PC-9 (cell line): ENCODE measurements at regions not wholly inside any gene's neighbourhood (a gene's known extent, or its start where the extent isn't known, plus 50 kb on each side); places are given as distances from the start of the nearest gene placed in this dataset.
"Not testable (repeated sequence)": the region's sequence is repeated elsewhere in the genome, so short reads cannot be mapped to it uniquely, and the experiment has no call there.

ENCODE experiments used
- BruUV-seq: library from RNA; stranded (reverse); fragments of 400-500 nt; replicated peaks from 2 replicates; lab custom pipeline; 2021; lab: Mats Ljungman, UMichigan
- CTCF ChIA-PET: fragments of 300-600 bp; sonication (Branson Sonifier 250); formaldehyde crosslinking; loops from one replicate; lab custom pipeline; 2022; ENCODE audit warnings: antibody characterized with exemption; lab: Charles Lee
- POLR2A ChIA-PET: fragments of 300-600 bp; sonication (Branson Sonifier 250); formaldehyde crosslinking; loops from one replicate; lab custom pipeline; 2022; ENCODE audit warnings: antibody characterized with exemption; ENCODE audit not compliant: unreplicated experiment; lab: Charles Lee
- DNase-seq, 2 experiments: peaks; one replicate each; pipeline versions ENCODE4 v3.0.0 to v3.0.0-alpha.2; 2015 to 2022; ENCODE audit warnings: mixed read lengths in 1 of 2
- H2AFZ ChIP-seq: fragments of 200-600 bp; sonication (generic); 2 replicates; pipeline ENCODE4 v1.8.1; 2017; ENCODE audit warnings: antibody characterized with exemption
- H3F3A ChIP-seq: fragments of 200-600 bp; sonication (generic); 2 replicates; pipeline ENCODE4 v1.8.1; 2017; ENCODE audit warnings: antibody characterized with exemption, mild to moderate bottlenecking, low read depth; ENCODE audit not compliant: insufficient read depth
- H3K27ac ChIP-seq: fragments of 200-600 bp; sonication (generic); 2 replicates; pipeline ENCODE4 v1.6.1; 2016; ENCODE audit warnings: mixed run types
- H3K27me3 ChIP-seq: fragments of 200-600 bp; sonication (generic); 2 replicates; pipeline ENCODE4 v1.6.1; 2016; ENCODE audit warnings: low read depth, mixed run types; ENCODE audit not compliant: insufficient read depth
- H3K36me3 ChIP-seq: fragments of 200-600 bp; sonication (generic); 2 replicates; pipeline ENCODE4 v1.6.1; 2016; ENCODE audit warnings: low read depth, mixed run types
- H3K4me1 ChIP-seq: fragments of 200-600 bp; sonication (generic); replicated peaks from 2 replicates; pipeline ENCODE4 v1.6.1; 2016; ENCODE audit warnings: mixed run types; ENCODE audit not compliant: insufficient read depth
- H3K4me2 ChIP-seq: fragments of 200-600 bp; sonication (generic); 2 replicates; pipeline ENCODE4 v1.6.1; 2017; ENCODE audit warnings: mixed run types
- H3K4me3 ChIP-seq: fragments of 200-600 bp; sonication (generic); 2 replicates; pipeline ENCODE4 v1.6.1; 2016; ENCODE audit warnings: mixed run types
- H3K79me2 ChIP-seq: fragments of 200-600 bp; sonication (generic); 2 replicates; pipeline ENCODE4 v1.6.1; 2017; ENCODE audit warnings: low read depth, mixed run types
- H3K9me2 ChIP-seq: fragments of 200-600 bp; sonication (generic); 2 replicates; pipeline ENCODE4 v1.8.1; 2017; ENCODE audit warnings: mild to moderate bottlenecking; ENCODE audit not compliant: insufficient read depth
- H3K9me3 ChIP-seq: fragments of 200-600 bp; sonication (generic); 2 replicates; pipeline ENCODE4 v1.8.1; 2016; ENCODE audit warnings: low read depth; ENCODE audit not compliant: insufficient read depth
- H4K20me1 ChIP-seq: fragments of 200-600 bp; sonication (generic); 2 replicates; pipeline ENCODE4 v1.8.1; 2017; ENCODE audit not compliant: insufficient read depth
- EZH2 ChIP-seq: fragments of 200-600 bp; sonication (generic); IDR thresholded peaks from 2 replicates; pipeline ENCODE4 v1.8.0; 2017; ENCODE audit warnings: antibody characterized with exemption, low read depth
- intact Hi-C: fragments of 100-400 bp; cut with micrococcal nuclease; formaldehyde crosslinking; loops from one replicate; pipeline ENCODE4 v1.10.0; 2022; ENCODE audit not compliant: unreplicated experiment
- TF ChIP-seq, protein P1 (sequence below): fragments of 200-600 bp; sonication (generic); conservative IDR thresholded peaks from 2 replicates; pipeline ENCODE4 v1.6.1; 2017; ENCODE audit warnings: mixed run types, antibody characterized with exemption, mild to moderate bottlenecking, moderate library complexity

- Histone ChIP-seq H3F3A (no peaks in the 10 kb centered on the region), H3K4me1 (no peaks in the 10 kb centered on the region), H2AFZ (no peak overlapping the region), H3K79me2 (no peaks in the 10 kb centered on the region), H3K9me2 (no peaks in the 10 kb centered on the region), H3K9me3 (no peaks in the 10 kb centered on the region), H3K4me2 (no peak overlapping the region), H3K4me3 (no peak overlapping the region), H3K27ac (no peak overlapping the region), H3K36me3 (no peaks in the 10 kb centered on the region), H4K20me1 (no peaks in the 10 kb centered on the region), H3K27me3 (no peaks in the 10 kb centered on the region)
- POLR2A ChIA-PET = interaction anchor here (0.6 kb wide), 1 partner anchor 782 kb away, joined by 3 read pairs; no protein-coding TSS in a partner anchor
- TF ChIP-seq, protein P1, sequence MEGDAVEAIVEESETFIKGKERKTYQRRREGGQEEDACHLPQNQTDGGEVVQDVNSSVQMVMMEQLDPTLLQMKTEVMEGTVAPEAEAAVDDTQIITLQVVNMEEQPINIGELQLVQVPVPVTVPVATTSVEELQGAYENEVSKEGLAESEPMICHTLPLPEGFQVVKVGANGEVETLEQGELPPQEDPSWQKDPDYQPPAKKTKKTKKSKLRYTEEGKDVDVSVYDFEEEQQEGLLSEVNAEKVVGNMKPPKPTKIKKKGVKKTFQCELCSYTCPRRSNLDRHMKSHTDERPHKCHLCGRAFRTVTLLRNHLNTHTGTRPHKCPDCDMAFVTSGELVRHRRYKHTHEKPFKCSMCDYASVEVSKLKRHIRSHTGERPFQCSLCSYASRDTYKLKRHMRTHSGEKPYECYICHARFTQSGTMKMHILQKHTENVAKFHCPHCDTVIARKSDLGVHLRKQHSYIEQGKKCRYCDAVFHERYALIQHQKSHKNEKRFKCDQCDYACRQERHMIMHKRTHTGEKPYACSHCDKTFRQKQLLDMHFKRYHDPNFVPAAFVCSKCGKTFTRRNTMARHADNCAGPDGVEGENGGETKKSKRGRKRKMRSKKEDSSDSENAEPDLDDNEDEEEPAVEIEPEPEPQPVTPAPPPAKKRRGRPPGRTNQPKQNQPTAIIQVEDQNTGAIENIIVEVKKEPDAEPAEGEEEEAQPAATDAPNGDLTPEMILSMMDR = peak; percentile 62
- TF ChIP-seq EZH2 = no peak
- DNase-seq = peak in 1 of 2 experiments; percentile 31
- intact Hi-C loops = loop anchor here (1.0 kb wide), 1 partner anchor 197 kb away; no protein-coding TSS in a partner anchor
- no TSS peak for BruUV-seq
- CTCF ChIA-PET = interaction anchor here (0.8 to 1.0 kb wide), 5 partner anchors 190 to 818 kb away, joined by 3 to 6 read pairs (median 3); no protein-coding TSS in a partner anchor
Measured at GRCh38 chr4:22607382-22607781, 85.4 kb upstream of the GBA3 start.

- intact Hi-C loops, DNase-seq: not testable (repeated sequence)
Measured at GRCh38 chr4:22609951-22610525, 82.7 kb upstream of the GBA3 start.

DNA sequence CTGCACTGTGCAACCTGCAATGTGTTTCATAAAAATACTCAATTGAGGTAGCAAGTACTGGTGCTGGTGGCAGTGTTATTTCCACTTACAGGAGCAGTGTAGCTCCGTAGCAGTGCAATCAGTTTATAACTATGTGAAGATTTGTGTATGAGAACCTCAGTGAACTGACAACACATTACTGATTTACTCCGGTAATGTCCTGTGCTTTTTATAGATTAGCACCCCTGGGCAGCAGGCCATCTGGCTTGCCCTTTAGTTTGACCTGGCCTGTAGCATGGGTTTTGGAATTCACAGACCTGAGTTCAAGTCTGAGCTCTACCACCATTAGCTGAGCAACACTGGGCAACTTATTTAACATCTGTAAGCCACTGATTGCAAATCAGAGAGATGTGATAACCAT is 78.6 kb upstream of the GBA3 start:
- CTCF ChIA-PET = no interaction called here

More at GRCh38 chr4:22609951-22610525, 82.7 kb upstream of the GBA3 start:
- H3K4me2 ChIP-seq, CTCF ChIA-PET, H2AFZ ChIP-seq, H3F3A ChIP-seq, H3K9me2 ChIP-seq, H3K36me3 ChIP-seq, H4K20me1 ChIP-seq, H3K27ac ChIP-seq, H3K79me2 ChIP-seq, H3K4me3 ChIP-seq, H3K4me1 ChIP-seq, H3K27me3 ChIP-seq, BruUV-seq, H3K9me3 ChIP-seq: not testable (repeated sequence)
- POLR2A ChIA-PET = interaction anchor here (0.7 kb wide), 1 partner anchor 1218 kb away, joined by 4 read pairs; no protein-coding TSS in a partner anchor

GRCh38 chr4:22616516-22616915 is 76.2 kb upstream of the GBA3 start:
- H3K36me3 ChIP-seq = no peaks in the 10 kb centered on the region
- no peaks in the 10 kb centered on the region for H3K9me3 ChIP-seq
- no peaks in the 10 kb centered on the region for H3F3A ChIP-seq
- no peaks in the 10 kb centered on the region for H3K27me3 ChIP-seq
- H2AFZ ChIP-seq = no peak overlapping the region
- DNase-seq = no peak
- CTCF ChIA-PET = no interaction called here
- H3K4me3 ChIP-seq = no peak overlapping the region
- POLR2A ChIA-PET = no interaction called here
- H3K4me2 ChIP-seq = no peak overlapping the region
- intact Hi-C loops = no loop called here
- H3K9me2 ChIP-seq = no peaks in the 10 kb centered on the region
- no peaks in the 10 kb centered on the region for H3K4me1 ChIP-seq
- no peaks in the 10 kb centered on the region for H3K79me2 ChIP-seq
- no TSS peak for BruUV-seq
- H4K20me1 ChIP-seq = no peaks in the 10 kb centered on the region
- H3K27ac ChIP-seq = no peak overlapping the region
- TF ChIP-seq, protein P1 = no peak
- no peak for TF ChIP-seq EZH2

More for the DNA sequence above, 78.6 kb upstream of the GBA3 start:
- Histone ChIP-seq H3K9me3 (no peaks in the 10 kb centered on the region), H3K27me3 (no peaks in the 10 kb centered on the region), H3K36me3 (no peaks in the 10 kb centered on the region), H3K79me2 (no peaks in the 10 kb centered on the region), H2AFZ (no peak overlapping the region), H3K4me2 (no peak overlapping the region), H4K20me1 (no peaks in the 10 kb centered on the region), H3K27ac (no peak overlapping the region), H3K4me3 (no peak overlapping the region), H3K9me2 (no peaks in the 10 kb centered on the region), H3K4me1 (no peaks in the 10 kb centered on the region), H3F3A (no peaks in the 10 kb centered on the region)
- no peak for DNase-seq
- no peak for TF ChIP-seq EZH2
- no TSS peak for BruUV-seq
- intact Hi-C loops = no loop called here
- POLR2A ChIA-PET = no interaction called here

GRCh38 chr4:22620144-22620543 is 72.6 kb upstream of the GBA3 start:
- intact Hi-C loops, H3K9me3 ChIP-seq, H3K4me3 ChIP-seq, BruUV-seq, H4K20me1 ChIP-seq, H3F3A ChIP-seq, H3K27me3 ChIP-seq, POLR2A ChIA-PET, H3K4me1 ChIP-seq, DNase-seq, H3K4me2 ChIP-seq, H3K9me2 ChIP-seq, H2AFZ ChIP-seq, H3K36me3 ChIP-seq, H3K79me2 ChIP-seq, CTCF ChIA-PET, H3K27ac ChIP-seq: not testable (repeated sequence)

DNA sequence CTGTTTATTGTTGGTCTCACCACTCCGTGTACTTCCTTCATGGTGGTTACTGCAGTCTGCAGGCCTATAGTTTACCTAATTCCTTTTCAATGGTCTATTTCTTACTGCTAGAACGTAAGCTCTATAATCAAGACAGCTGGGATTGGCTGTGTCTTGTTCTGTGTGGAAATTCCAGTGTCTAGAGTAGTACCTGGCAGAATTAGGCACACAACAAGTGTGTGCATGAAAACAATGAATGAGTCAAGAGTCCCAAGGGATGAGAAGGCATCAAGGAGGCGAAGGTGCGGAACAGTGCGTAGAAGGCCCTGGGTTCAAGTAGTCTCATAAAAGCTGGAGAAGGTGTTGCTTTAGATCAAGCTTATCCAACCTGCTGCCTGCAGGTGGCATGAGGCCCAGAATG is 70.8 kb upstream of the GBA3 start:
- POLR2A ChIA-PET, H3K79me2 ChIP-seq, H3K4me1 ChIP-seq, H3K27ac ChIP-seq, H2AFZ ChIP-seq, CTCF ChIA-PET, H3K36me3 ChIP-seq, H3F3A ChIP-seq, DNase-seq, H3K4me3 ChIP-seq, H3K9me2 ChIP-seq, H3K27me3 ChIP-seq, BruUV-seq, H4K20me1 ChIP-seq, H3K9me3 ChIP-seq, intact Hi-C loops, H3K4me2 ChIP-seq: not testable (repeated sequence)
